ENCODE measurements at regions not wholly inside any gene's neighbourhood (a gene's known extent, or its start where the extent isn't known, plus 50 kb on each side); places are given as distances from the start of the nearest gene placed in this dataset.

GRCh38 chr20:11044561-11044960 is 370.8 kb upstream of the JAG1 start:
- no peak overlapping the region for H3K4me3 ChIP-seq (ENCODE audit: extremely low read depth in 1 of 4, insufficient read depth in 2 of 4, low read depth in 3 of 4, low read length in 4 of 4)
- H2BK120ac ChIP-seq (replicated peaks; ENCODE audit: low read depth, low read length): no peak overlapping the region
- no peak overlapping the region for H2AK5ac ChIP-seq (ENCODE audit: low read depth, low read length)
- no peak overlapping the region for H2AFZ ChIP-seq (ENCODE audit: low read length)
- no peaks in the 10 kb centered on the region for H3K23me2 ChIP-seq (ENCODE audit: low read depth, low read length)
- H3K9ac ChIP-seq (replicated peaks in 1 of 4; ENCODE audit: extremely low read depth in 1 of 4, low read depth in 3 of 4, low read length in 3 of 4): no peak overlapping the region
- H3K4me1 ChIP-seq (replicated peaks in 1 of 4; ENCODE audit: control insufficient read depth in 3 of 4, insufficient read depth in 4 of 4, low read length in 3 of 4): no peaks in the 10 kb centered on the region
- H4K8ac ChIP-seq (ENCODE audit: extremely low read depth, insufficient read depth, low read length): no peak overlapping the region
- no peak overlapping the region for H3K4ac ChIP-seq (replicated peaks; ENCODE audit: insufficient read length, low read depth, low read length)
- no peaks in the 10 kb centered on the region for H3K79me2 ChIP-seq (ENCODE audit: control insufficient read depth in 1 of 2, insufficient read depth in 2 of 2, low read length in 2 of 2)
- no peak overlapping the region for H3K14ac ChIP-seq (ENCODE audit: insufficient read length)
- H3K27me3 ChIP-seq (replicated peaks in 1 of 4; ENCODE audit: control insufficient read depth in 3 of 4, extremely low read depth in 1 of 4, insufficient read depth in 3 of 4, low read length in 3 of 4): no peaks in the 10 kb centered on the region
- ChIA-PET CTCF (ENCODE audit: partially characterized antibody) (interaction anchor here (0.7 to 1.6 kb wide), 2 partner anchors 12 to 41 kb away, joined by 3 to 8 read pairs; no protein-coding TSS in a partner anchor), POLR2A (ENCODE audit: partially characterized antibody) (no interaction called here)
- H3K23ac ChIP-seq (ENCODE audit: insufficient read length): no peak overlapping the region
- H4K91ac ChIP-seq (replicated peaks; ENCODE audit: insufficient read length, low read length): no peak overlapping the region
- DNase-seq (ENCODE audit: low read depth in 1 of 2, low spot score in 2 of 2): no peak
- no peak overlapping the region for H3K4me2 ChIP-seq (ENCODE audit: insufficient read depth in 1 of 2, low read depth in 2 of 2, low read length in 2 of 2)
- no peaks in the 10 kb centered on the region for H3K36me3 ChIP-seq (ENCODE audit: control insufficient read depth in 2 of 4, insufficient read depth in 4 of 4, low read length in 3 of 4)
- no peak overlapping the region for H2BK20ac ChIP-seq (ENCODE audit: low read length)
- H3K18ac ChIP-seq (ENCODE audit: extremely low read depth, low read length): no peak overlapping the region
- H3K9me3 ChIP-seq (ENCODE audit: insufficient read depth in 2 of 2, low read depth in 1 of 2, low read length in 1 of 2): no peaks in the 10 kb centered on the region
- H2BK12ac ChIP-seq (ENCODE audit: low read depth, low read length): no peak overlapping the region
- no peaks in the 10 kb centered on the region for H4K20me1 ChIP-seq (replicated peaks in 1 of 2; ENCODE audit: control insufficient read depth in 1 of 2, insufficient read depth in 2 of 2, low read length in 2 of 2)
- H2BK5ac ChIP-seq (ENCODE audit: low read depth, low read length): no peak overlapping the region
- H3K27ac ChIP-seq (ENCODE audit: low read depth, low read length): no peak overlapping the region
- H4K5ac ChIP-seq (ENCODE audit: insufficient read length, low read depth, low read length): no peak overlapping the region
- no peaks in the 10 kb centered on the region for H3K79me1 ChIP-seq (ENCODE audit: low read depth, low read length)
- FAIRE-seq: no peak
- no peak overlapping the region for H2BK15ac ChIP-seq (ENCODE audit: low read length)
- 92% methylated on average over 6 of the region's 6 CpGs; no CpG with 5 or more reads in 1 of the 2 experiments for WGBS, 2 experiments (ENCODE audit: extremely low coverage in 1 of 2, insufficient coverage in 1 of 2, insufficient read length in 1 of 2, insufficient replicate concordance in 2 of 2, low coverage in 1 of 2, low lambda C conversion rate in 2 of 2, missing lambda C conversion rate in 1 of 2)
- no peak overlapping the region for H3K56ac ChIP-seq (replicated peaks; ENCODE audit: insufficient read length, low read depth, low read length)
- TF ChIP-seq MAX (IDR thresholded peaks at IDR 0.05) (no peak), KDM1A (IDR thresholded peaks at IDR 0.05; ENCODE audit: borderline replicate concordance, low read length) (no peak), USF2 (IDR thresholded peaks at IDR 0.05; ENCODE audit: low read length) (no peak), SIX5 (IDR thresholded peaks at IDR 0.05; ENCODE audit: low read depth, low read length) (no peak), POLR2A (IDR thresholded peaks at IDR 0.05; ENCODE audit: control extremely low read depth in 1 of 2, low read depth in 2 of 2, low read length in 2 of 2) (no peak), JUN (IDR thresholded peaks at IDR 0.05; ENCODE audit: low read depth, low read length) (no peak), EP300 (IDR thresholded peaks at IDR 0.05; ENCODE audit: borderline replicate concordance in 1 of 2, low read depth in 2 of 2, low read length in 2 of 2) (no peak)

All from H1 (cell line).